Mucosa of descending colon (tissue), 3 donors: ENCODE measurements at regions not wholly inside any gene's neighbourhood (a gene's known extent, or its start where the extent isn't known, plus 50 kb on each side); places are given as distances from the start of the nearest gene placed in this dataset.

Experiments
- ATAC-seq: fragments of 200-7000 bp; cut with Tn5 transposase; one replicate; pipeline ENCODE4 v1.9.1; 2020; ENCODE audit warnings: mild to moderate bottlenecking, moderate library complexity
- DNase-seq, 3 donors: peaks; one replicate each; pipeline ENCODE4 v3.0.0-alpha.2; 2020
- H3K36me3 ChIP-seq: fragments of 200-600 bp; one replicate; pipeline ENCODE4 v1.8.0; 2021; ENCODE audit warnings: low read depth, mild to moderate bottlenecking
- H3K4me1 ChIP-seq: fragments of 200-600 bp; one replicate; pipeline ENCODE4 v1.8.0; 2021; ENCODE audit warnings: low read depth, mild to moderate bottlenecking
- H3K4me3 ChIP-seq: fragments of 200-600 bp; one replicate; pipeline ENCODE4 v1.8.0; 2021; ENCODE audit warnings: mild to moderate bottlenecking
- H3K9me3 ChIP-seq: fragments of 200-600 bp; one replicate; pipeline ENCODE4 v1.8.0; 2021; ENCODE audit warnings: mild to moderate bottlenecking
- intact Hi-C, 2 donors: fragments of 100-400 bp; cut with DNase I in 1 of 2; cut with micrococcal nuclease in 1 of 2; formaldehyde crosslinking; loops; one replicate each; pipeline versions ENCODE4 v1.11.0 to v1.11.1; 2022; cut with DNase I, micrococcal nuclease
- TF ChIP-seq, protein P1 (sequence below): fragments of 200-600 bp; IDR thresholded peaks from one replicate; pipeline ENCODE4 v1.8.0; 2022; ENCODE audit warnings: antibody characterized with exemption, mild to moderate bottlenecking
- donor health status: DM: no; HTN: no; CAD: no; lungs with moderate emphysema.
- donor health status: DM: no; HTN: no; CAD: no.
- donor health status: DM: no; HTN: yes; CAD: no.

DNA sequence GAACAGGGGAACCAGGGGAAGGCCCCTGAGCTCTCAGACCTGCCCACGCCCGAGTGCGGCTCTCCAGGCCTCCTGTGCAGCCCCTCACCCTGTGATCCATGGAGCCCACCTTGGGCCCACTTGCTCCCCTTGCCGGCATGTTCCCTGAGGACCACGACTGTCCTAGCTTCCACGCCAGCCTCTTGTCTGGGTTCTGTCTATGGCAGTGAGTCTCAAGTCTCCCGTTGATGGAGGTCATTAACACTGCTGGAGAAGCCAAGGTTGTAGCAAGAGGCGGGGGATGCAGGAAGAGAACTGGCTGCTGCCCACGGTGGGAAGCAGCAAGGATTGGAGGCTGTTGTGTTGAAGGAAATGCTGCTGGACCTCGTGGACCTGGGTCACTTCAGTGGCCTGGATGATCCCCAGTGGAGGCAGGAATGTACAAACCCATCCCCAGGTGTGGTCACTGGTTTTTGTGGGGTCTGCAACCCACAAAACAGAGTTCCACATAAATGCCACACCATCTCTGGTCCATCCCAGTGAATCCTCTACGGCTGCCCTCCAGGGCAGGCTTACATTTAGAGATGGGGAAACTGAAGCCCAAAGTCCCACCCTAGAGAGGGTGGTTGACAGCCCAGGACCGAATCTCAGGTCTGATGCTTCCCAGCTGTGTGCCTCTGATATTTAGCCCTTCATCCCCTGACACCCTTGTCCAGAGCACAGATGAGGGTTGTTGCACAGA lies 150.3 kb downstream of the NDUFA10 start:
- DNase-seq: no peak
- Histone ChIP-seq H3K9me3 (no peaks in the 10 kb centered on the region), H3K4me3 (no peak overlapping the region), H3K36me3 (no peaks in the 10 kb centered on the region), H3K4me1 (no peaks in the 10 kb centered on the region)
- ATAC-seq: no peak
- intact Hi-C loops: no loop called here
- TF ChIP-seq, protein P1, sequence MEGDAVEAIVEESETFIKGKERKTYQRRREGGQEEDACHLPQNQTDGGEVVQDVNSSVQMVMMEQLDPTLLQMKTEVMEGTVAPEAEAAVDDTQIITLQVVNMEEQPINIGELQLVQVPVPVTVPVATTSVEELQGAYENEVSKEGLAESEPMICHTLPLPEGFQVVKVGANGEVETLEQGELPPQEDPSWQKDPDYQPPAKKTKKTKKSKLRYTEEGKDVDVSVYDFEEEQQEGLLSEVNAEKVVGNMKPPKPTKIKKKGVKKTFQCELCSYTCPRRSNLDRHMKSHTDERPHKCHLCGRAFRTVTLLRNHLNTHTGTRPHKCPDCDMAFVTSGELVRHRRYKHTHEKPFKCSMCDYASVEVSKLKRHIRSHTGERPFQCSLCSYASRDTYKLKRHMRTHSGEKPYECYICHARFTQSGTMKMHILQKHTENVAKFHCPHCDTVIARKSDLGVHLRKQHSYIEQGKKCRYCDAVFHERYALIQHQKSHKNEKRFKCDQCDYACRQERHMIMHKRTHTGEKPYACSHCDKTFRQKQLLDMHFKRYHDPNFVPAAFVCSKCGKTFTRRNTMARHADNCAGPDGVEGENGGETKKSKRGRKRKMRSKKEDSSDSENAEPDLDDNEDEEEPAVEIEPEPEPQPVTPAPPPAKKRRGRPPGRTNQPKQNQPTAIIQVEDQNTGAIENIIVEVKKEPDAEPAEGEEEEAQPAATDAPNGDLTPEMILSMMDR: no peak

DNA sequence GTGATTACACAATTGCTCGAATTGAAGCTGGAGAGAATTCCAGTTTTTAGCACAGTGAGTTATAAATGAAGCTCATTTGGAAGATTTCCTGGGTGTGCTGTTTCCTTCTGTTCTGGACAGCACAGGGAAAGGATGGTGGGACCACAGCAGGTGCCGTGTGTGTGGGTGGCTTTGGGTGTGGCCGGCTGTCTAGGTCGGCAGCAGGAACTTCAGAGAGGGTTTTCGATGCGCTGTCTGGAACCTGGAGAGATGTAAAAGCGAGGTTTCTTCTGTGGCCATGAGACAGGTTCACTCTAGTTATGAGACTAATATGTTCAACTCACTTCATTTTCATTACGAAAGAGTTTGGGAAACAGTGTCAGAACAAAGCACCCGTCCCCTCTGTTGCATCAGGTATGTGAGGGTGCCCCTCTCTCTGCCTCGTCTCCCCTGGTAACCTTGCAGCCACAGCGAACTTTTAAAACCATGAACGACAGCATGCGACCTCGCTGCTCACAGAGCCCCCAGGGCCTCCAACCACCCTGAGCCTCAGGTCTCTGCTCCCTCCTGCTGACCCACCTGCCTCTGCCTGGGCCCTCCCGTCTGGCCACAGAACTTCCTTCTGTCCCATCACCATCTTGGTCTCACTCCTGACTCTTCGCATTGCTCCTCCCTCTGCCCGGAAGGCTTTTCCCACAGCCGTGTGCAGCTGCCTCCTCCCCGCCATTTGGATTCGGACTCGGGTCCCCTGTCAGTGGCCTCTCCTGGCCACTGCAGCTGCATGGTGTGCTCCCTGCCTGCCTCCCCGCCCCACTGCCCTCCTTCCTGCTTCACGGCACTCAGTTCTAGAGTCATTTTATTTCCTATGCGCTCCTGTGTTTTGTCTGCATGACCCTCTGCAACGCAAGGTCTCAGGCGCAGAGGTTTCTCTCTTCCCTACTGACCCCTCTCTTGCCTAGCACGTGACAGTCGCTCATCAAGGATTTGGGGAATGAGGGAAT lies 151.2 kb downstream of the NDUFA10 start:
- DNase-seq (no peak), ATAC-seq (no peak)
- TF ChIP-seq, protein P1: no peak
- no peaks in the 10 kb centered on the region for H3K4me1 ChIP-seq
- H3K4me3 ChIP-seq: no peak overlapping the region
- no peaks in the 10 kb centered on the region for H3K9me3 ChIP-seq
- H3K36me3 ChIP-seq: no peaks in the 10 kb centered on the region
- intact Hi-C loops: no loop called here

DNA sequence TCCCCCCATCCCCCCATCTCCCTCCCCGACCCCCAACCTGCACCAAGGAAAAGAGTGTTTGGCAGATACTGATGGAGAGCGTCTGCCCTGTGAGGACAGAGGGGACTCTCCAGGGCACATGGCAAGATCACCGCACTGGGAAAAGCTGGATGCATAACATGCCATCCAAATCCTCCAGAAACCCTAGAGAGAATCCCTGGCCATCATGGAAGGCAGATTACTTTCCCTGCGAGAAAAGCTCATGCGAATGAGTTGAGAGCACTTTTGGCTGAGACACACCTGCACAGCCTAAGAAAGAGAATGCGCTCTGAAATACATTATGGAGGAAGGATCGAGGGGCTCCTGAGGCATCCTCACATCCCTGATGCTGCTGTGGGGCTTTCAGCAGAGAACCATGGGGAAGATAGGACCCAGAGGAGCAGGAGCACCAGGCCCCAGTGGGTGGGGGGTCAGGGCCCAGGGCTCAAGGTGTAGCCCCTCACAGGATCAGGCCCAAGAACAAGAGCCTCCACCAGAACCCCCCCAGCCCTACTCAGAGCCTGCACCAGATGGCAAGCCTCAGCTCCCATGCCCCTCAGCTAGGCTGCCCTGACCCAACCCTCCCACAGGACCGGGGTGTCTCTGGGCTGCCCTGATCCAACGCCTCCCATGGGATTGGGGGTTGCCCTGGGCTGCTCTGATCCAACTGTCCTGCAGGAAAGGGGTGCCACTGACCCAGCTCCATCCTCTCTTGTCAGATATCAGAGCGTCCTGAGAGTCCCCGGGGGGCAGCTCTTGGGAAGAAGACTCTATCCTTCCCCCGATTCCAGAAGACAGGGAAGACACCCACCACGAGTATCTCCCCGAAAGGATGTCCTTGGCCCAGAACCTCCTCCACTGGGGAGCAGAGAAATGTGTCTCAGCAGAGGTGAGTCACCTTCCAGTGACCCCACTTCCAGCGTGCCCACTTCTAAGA lies 153.4 kb downstream of the NDUFA10 start:
- Histone ChIP-seq H3K9me3 (no peaks in the 10 kb centered on the region), H3K36me3 (no peaks in the 10 kb centered on the region), H3K4me3 (no peak overlapping the region), H3K4me1 (no peaks in the 10 kb centered on the region)
- intact Hi-C loops: no loop called here
- ATAC-seq (no peak), DNase-seq (no peak)
- TF ChIP-seq, protein P1: no peak

DNA sequence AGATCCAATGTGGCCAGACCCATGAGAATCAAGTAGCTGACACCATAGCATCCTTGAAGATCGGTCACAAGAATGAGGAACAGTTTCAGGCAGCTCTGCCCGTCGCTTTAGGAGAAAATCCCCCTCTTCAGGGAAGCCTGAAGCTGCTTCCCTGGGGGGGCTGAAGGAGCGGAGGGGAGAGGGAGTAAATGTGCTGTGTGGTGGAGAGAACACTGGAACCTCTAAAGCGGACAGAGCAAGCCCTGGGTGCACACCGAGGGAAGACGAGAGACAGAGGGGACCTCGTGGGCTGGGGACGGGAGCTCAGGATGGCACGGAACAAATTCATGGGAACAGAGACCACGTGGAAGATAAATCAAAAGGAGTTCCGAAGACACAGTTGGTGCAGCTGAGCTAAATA lies 154.3 kb downstream of the NDUFA10 start:
- ATAC-seq (no peak), DNase-seq (no peak)
- H3K36me3 ChIP-seq: no peaks in the 10 kb centered on the region
- H3K9me3 ChIP-seq: no peaks in the 10 kb centered on the region
- intact Hi-C loops: no loop called here
- H3K4me1 ChIP-seq: no peaks in the 10 kb centered on the region
- H3K4me3 ChIP-seq: no peak overlapping the region
- TF ChIP-seq, protein P1: no peak

DNA sequence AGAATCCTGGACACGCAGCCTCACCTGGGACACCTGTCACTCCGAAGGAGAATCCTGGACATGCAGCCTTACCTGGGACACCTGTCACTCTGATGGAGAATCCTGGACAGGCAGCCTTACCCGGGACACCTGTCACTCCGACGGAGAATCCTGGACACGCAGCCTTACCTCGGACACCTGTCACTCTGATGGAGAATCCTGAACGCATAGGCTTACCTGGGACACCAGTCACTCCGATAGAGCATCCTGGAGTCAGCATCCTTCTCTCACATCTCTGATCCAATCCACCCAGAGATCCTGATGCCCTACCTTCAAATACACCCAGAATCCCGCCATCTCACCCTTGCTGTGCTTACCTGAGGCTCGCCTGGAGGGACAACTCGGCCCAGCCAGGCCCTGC lies 154.9 kb downstream of the NDUFA10 start:
- Histone ChIP-seq H3K36me3 (no peaks in the 10 kb centered on the region), H3K4me1 (no peaks in the 10 kb centered on the region), H3K4me3 (no peak overlapping the region), H3K9me3 (no peaks in the 10 kb centered on the region)
- TF ChIP-seq, protein P1: no peak
- ATAC-seq (no peak), DNase-seq (no peak)
- intact Hi-C loops: no loop called here
